Parathyroid adenoma (tissue), 2 donors: ENCODE measurements at regions not wholly inside any gene's neighbourhood (a gene's known extent, or its start where the extent isn't known, plus 50 kb on each side); places are given as distances from the start of the nearest gene placed in this dataset.

Experiments used
- H2AFZ ChIP-seq: fragments of 300-600 bp; sonication (generic); one replicate; pipeline ENCODE4 v1.7.0; 2017; ENCODE audit warnings: antibody characterized with exemption, mild to moderate bottlenecking
- H3K27ac ChIP-seq: fragments of 300-600 bp; sonication (generic); one replicate; pipeline ENCODE4 v1.7.0; 2017
- H3K27me3 ChIP-seq: fragments of 300-600 bp; sonication (generic); one replicate; pipeline ENCODE4 v1.7.0; 2017; ENCODE audit warnings: low read length; ENCODE audit not compliant: control insufficient read depth, insufficient read depth
- H3K36me3 ChIP-seq: fragments of 300-600 bp; sonication (generic); one replicate; pipeline ENCODE4 v1.7.0; 2017; ENCODE audit warnings: low read length; ENCODE audit not compliant: control insufficient read depth, insufficient read depth
- H3K4me1 ChIP-seq: fragments of 300-600 bp; sonication (generic); one replicate; pipeline ENCODE4 v1.7.0; 2017; ENCODE audit warnings: control low read depth
- H3K4me2 ChIP-seq: fragments of 300-600 bp; sonication (generic); one replicate; pipeline ENCODE4 v1.7.0; 2017; ENCODE audit warnings: low read length
- H3K4me3 ChIP-seq: fragments of 300-600 bp; sonication (generic); one replicate; pipeline ENCODE4 v1.7.0; 2017; ENCODE audit warnings: low read depth, low read length
- H3K79me2 ChIP-seq: fragments of 300-600 bp; sonication (generic); one replicate; pipeline ENCODE4 v1.7.0; 2017; ENCODE audit warnings: control low read depth
- H3K9ac ChIP-seq: fragments of 300-600 bp; sonication (generic); one replicate; pipeline ENCODE4 v1.7.0; 2017; ENCODE audit warnings: mild to moderate bottlenecking
- H3K9me3 ChIP-seq: fragments of 300-600 bp; sonication (generic); one replicate; pipeline ENCODE4 v1.7.0; 2017; ENCODE audit warnings: low read length; ENCODE audit not compliant: control insufficient read depth
- CTCF ChIP-seq: fragments of 300-600 bp; sonication (generic); IDR thresholded peaks from one replicate; pipeline ENCODE4 v1.7.0; 2017; ENCODE audit warnings: antibody characterized with exemption, mild to moderate bottlenecking
- donor health status: primary hyperparathyroidism.

DNA sequence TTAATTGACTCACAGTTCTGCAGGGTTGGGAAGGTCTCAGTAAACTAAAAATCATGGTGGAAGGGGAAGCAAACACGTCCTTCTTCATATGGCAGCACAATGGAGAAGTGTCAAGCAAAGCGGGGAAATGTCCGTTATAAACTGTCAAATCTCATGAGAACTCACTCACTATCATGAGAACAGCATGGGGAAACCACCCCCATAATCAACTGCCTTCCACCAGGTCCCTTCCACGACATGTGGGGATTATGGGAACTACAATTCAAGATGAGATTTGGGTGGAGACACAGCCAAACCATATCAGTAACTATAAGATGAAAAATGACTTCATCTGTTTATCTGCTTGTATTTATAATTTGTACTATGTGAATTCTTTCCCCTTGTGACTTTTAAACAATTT is 577.6 kb upstream of the MDGA2 start:
- no peak for TF ChIP-seq CTCF
- H3K27ac ChIP-seq, result no peak overlapping the region
- no peaks in the 10 kb centered on the region for H3K79me2 ChIP-seq
- no peak overlapping the region for H3K9ac ChIP-seq
- H3K4me2 ChIP-seq, result no peak overlapping the region
- H3K4me1 ChIP-seq, result no peaks in the 10 kb centered on the region
- no peaks in the 10 kb centered on the region for H3K9me3 ChIP-seq
- H2AFZ ChIP-seq, result no peak overlapping the region
- no peak overlapping the region for H3K4me3 ChIP-seq
- H3K36me3 ChIP-seq, result no peaks in the 10 kb centered on the region
- no peaks in the 10 kb centered on the region for H3K27me3 ChIP-seq

DNA sequence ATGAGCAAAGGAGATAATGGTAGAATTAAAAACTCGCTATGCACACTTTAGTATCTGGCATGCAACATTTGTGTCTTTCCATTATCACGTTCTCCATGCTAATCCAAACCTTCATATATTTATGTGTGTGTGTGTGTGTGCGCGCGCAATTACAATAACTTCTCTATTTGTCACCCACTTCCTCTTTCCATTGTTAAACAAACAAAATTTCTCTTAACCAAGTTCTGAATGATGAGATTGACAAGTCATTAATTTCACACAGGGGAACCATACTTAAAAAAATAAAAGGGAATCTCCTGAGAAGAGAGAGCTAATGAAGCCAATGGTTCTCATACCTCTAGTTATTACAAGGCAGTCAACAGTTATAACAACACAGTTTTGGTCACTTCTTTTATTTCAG is 575.9 kb upstream of the MDGA2 start:
- Histone ChIP-seq H3K36me3 (no peaks in the 10 kb centered on the region), H3K4me2 (no peak overlapping the region), H3K27me3 (no peaks in the 10 kb centered on the region), H3K4me3 (no peak overlapping the region), H2AFZ (no peak overlapping the region), H3K4me1 (no peaks in the 10 kb centered on the region), H3K9me3 (no peaks in the 10 kb centered on the region), H3K27ac (no peak overlapping the region), H3K79me2 (no peaks in the 10 kb centered on the region), H3K9ac (no peak overlapping the region)
- no peak for TF ChIP-seq CTCF

DNA sequence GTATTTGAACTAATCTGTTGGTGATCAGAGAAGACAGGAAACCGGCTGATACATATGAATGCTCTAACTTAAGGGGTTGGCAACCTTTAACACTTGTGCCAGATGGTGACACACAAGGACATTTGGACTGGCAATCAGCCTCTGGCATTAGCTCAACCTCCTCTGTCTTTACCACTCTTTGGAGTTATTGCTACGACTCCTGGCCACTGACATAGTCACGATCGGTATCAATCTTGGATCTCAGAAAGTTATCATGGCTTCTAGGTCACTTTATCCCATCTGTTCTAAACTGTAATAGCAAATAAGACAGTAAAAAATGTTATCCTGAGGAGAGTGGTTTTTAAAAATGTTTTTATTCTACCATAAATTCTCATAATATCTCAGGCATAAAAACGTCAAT is 575.2 kb upstream of the MDGA2 start:
- Histone ChIP-seq H3K27ac (no peak overlapping the region), H3K27me3 (no peaks in the 10 kb centered on the region), H3K36me3 (no peaks in the 10 kb centered on the region), H3K4me2 (no peak overlapping the region), H3K4me3 (no peak overlapping the region), H3K79me2 (no peaks in the 10 kb centered on the region), H2AFZ (no peak overlapping the region), H3K9me3 (no peaks in the 10 kb centered on the region), H3K4me1 (no peaks in the 10 kb centered on the region), H3K9ac (no peak overlapping the region)
- no peak for TF ChIP-seq CTCF

DNA sequence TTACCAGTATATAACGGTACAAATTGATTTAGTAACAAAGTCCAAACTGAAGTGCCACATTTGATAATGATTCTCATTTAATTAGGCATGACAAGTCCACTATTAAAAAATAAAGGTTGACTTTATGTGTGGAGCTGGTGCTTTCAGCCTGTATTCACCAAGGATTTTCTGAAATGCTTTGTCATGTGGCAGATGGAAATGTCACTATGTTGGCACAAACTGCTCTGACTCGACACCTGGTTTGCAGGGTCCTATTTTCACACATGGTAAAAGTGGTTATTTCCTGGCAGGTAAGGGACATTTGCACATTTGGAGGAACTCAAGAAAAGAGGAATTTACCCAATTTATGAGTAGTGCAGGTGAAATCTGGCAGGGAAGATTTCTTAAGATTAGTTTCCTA is 572.6 kb upstream of the MDGA2 start:
- Histone ChIP-seq H3K4me1 (no peaks in the 10 kb centered on the region), H3K36me3 (no peaks in the 10 kb centered on the region), H3K27me3 (no peaks in the 10 kb centered on the region), H3K4me2 (no peak overlapping the region), H3K27ac (no peak overlapping the region), H2AFZ (no peak overlapping the region), H3K9me3 (no peaks in the 10 kb centered on the region), H3K9ac (no peak overlapping the region), H3K4me3 (no peak overlapping the region), H3K79me2 (no peaks in the 10 kb centered on the region)
- no peak for TF ChIP-seq CTCF

DNA sequence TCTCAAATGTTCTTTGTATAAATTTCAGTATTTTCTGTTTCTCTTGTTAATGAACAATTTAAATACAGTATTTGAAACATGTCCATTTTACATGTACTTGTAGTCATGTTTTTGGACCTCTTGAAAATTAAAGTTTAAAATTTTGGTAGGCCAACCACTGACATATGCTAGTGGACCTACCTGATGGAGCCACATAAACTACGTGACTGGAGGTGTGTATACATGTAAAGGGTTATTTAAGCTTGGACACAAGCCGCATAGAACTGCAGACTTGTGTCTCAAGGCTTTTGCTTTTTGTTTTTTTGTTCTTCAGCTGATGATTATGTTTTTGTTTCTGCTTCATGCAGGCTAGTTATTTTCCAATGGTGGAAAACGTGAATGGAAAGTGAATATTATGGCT is 568.5 kb upstream of the MDGA2 start:
- H3K36me3 ChIP-seq, result no peaks in the 10 kb centered on the region
- no peaks in the 10 kb centered on the region for H3K9me3 ChIP-seq
- no peaks in the 10 kb centered on the region for H3K79me2 ChIP-seq
- H3K4me1 ChIP-seq, result no peaks in the 10 kb centered on the region
- H3K4me2 ChIP-seq, result no peak overlapping the region
- no peak overlapping the region for H2AFZ ChIP-seq
- TF ChIP-seq CTCF, result no peak
- H3K9ac ChIP-seq, result no peak overlapping the region
- H3K27ac ChIP-seq, result no peak overlapping the region
- H3K27me3 ChIP-seq, result no peaks in the 10 kb centered on the region
- H3K4me3 ChIP-seq, result no peak overlapping the region
